H1 (cell line): ENCODE measurements at regions not wholly inside any gene's neighbourhood (a gene's known extent, or its start where the extent isn't known, plus 50 kb on each side); places are given as distances from the start of the nearest gene placed in this dataset.

Source experiments
- CTCF ChIA-PET: fragments of 300-600 bp; sonication (Branson Sonifier 250); formaldehyde crosslinking; loops from one replicate; lab custom pipeline; 2021; ENCODE audit not compliant: partially characterized antibody; lab: Charles Lee
- POLR2A ChIA-PET: fragments of 300-600 bp; sonication (Branson Sonifier 250); formaldehyde crosslinking; loops from one replicate; lab custom pipeline; 2021; ENCODE audit warnings: inconsistent platforms; ENCODE audit not compliant: partially characterized antibody; lab: Charles Lee
- DNase-seq, 2 experiments: peaks; one replicate each; pipeline versions ENCODE4 v3.0.0 to v3.0.0-alpha.2; 2010 to 2022; ENCODE audit warnings: low spot score in 2 of 2, low read depth in 1 of 2, mixed read lengths in 1 of 2
- FAIRE-seq: peaks from 2 replicates; lab custom pipeline; 2011; peaks lifted over from hg19 to GRCh38; lab: Jason Lieb, UNC
- H2AFZ ChIP-seq: 2 replicates; pipeline ENCODE4 v1.8.1; 2012; ENCODE audit warnings: low read length, inconsistent platforms
- H2AK5ac ChIP-seq: 2 replicates; pipeline ENCODE4 v1.6.1; 2013; ENCODE audit warnings: low read depth, low read length
- H2BK120ac ChIP-seq: replicated peaks from 2 replicates; pipeline ENCODE3; 2013; ENCODE audit warnings: low read depth, low read length, inconsistent platforms
- H2BK12ac ChIP-seq: 2 replicates; pipeline ENCODE4 v1.6.1; 2013; ENCODE audit warnings: low read depth, low read length
- H2BK15ac ChIP-seq: 2 replicates; pipeline ENCODE4 v1.6.1; 2013; ENCODE audit warnings: low read length
- H2BK20ac ChIP-seq: 2 replicates; pipeline ENCODE4 v1.6.1; 2013; ENCODE audit warnings: low read length
- H2BK5ac ChIP-seq: 2 replicates; pipeline ENCODE4 v1.6.1; 2013; ENCODE audit warnings: low read depth, low read length
- H3K14ac ChIP-seq: 2 replicates; pipeline ENCODE4 v1.6.1; 2013; ENCODE audit warnings: inconsistent platforms; ENCODE audit not compliant: insufficient read length
- H3K18ac ChIP-seq: 2 replicates; pipeline ENCODE4 v1.6.1; 2013; ENCODE audit warnings: low read length; ENCODE audit errors: extremely low read depth
- H3K23ac ChIP-seq: 2 replicates; pipeline ENCODE4 v1.6.1; 2013; ENCODE audit warnings: inconsistent platforms; ENCODE audit not compliant: insufficient read length
- H3K23me2 ChIP-seq: 2 replicates; pipeline ENCODE4 v1.6.1; 2013; ENCODE audit warnings: low read depth, low read length
- H3K27ac ChIP-seq: 2 replicates; pipeline ENCODE4 v1.6.1; 2011; ENCODE audit warnings: low read depth, low read length, inconsistent platforms
- H3K27me3 ChIP-seq, 4 experiments: replicated peaks in 1 of 4; 1 replicate in 1 of 4; 2 replicates in 3 of 4; pipeline versions ENCODE4 v1.6.1 to v1.8.1; 2011 to 2013; ENCODE audit warnings: low read length in 3 of 4, mild to moderate bottlenecking in 3 of 4, inconsistent platforms in 2 of 4, mixed read lengths in 2 of 4, moderate library complexity in 1 of 4; ENCODE audit not compliant: control insufficient read depth in 3 of 4, insufficient read depth in 3 of 4; ENCODE audit errors: extremely low read depth in 1 of 4
- H3K36me3 ChIP-seq, 4 experiments: 2 replicates each; pipeline versions ENCODE4 v1.6.1 to v1.8.1; 2011 to 2013; ENCODE audit warnings: mild to moderate bottlenecking in 4 of 4, low read length in 3 of 4, moderate library complexity in 2 of 4, control low read depth in 1 of 4, inconsistent platforms in 1 of 4; ENCODE audit not compliant: insufficient read depth in 4 of 4, control insufficient read depth in 2 of 4
- H3K4ac ChIP-seq: replicated peaks from 2 replicates; pipeline ENCODE3; 2013; ENCODE audit warnings: low read length, low read depth, mixed read lengths, inconsistent platforms; ENCODE audit not compliant: insufficient read length
- H3K4me1 ChIP-seq, 4 experiments: replicated peaks in 1 of 4; 1 replicate in 1 of 4; 2 replicates in 3 of 4; pipeline versions ENCODE4 v1.6.1 to v1.8.1; 2011 to 2013; ENCODE audit warnings: low read length in 3 of 4, inconsistent platforms in 2 of 4, mixed read lengths in 1 of 4; ENCODE audit not compliant: insufficient read depth in 4 of 4, control insufficient read depth in 3 of 4
- H3K4me2 ChIP-seq, 2 experiments: 2 replicates each; pipeline versions ENCODE4 v1.6.1 to v1.8.1; 2011 to 2013; ENCODE audit warnings: low read depth in 2 of 2, low read length in 2 of 2, control low read depth in 1 of 2, inconsistent platforms in 1 of 2, mild to moderate bottlenecking in 1 of 2; ENCODE audit not compliant: insufficient read depth in 1 of 2
- H3K4me3 ChIP-seq, 4 experiments: fragments of 200-600, 300-600 bp in 1 of 4; sonication (generic), shearing (Covaris generic), sonication (Bioruptor Twin) in 1 of 4; 2 replicates each; pipeline versions ENCODE4 v1.5.1 to v1.8.1; 2011 to 2016; ENCODE audit warnings: low read length in 4 of 4, low read depth in 3 of 4, control low read depth in 2 of 4, inconsistent platforms in 2 of 4, mild to moderate bottlenecking in 2 of 4, mixed read lengths in 1 of 4, moderate library complexity in 1 of 4; ENCODE audit not compliant: insufficient read depth in 2 of 4; ENCODE audit errors: extremely low read depth in 1 of 4
- H3K56ac ChIP-seq: replicated peaks from 2 replicates; pipeline ENCODE3; 2013; ENCODE audit warnings: low read depth, mild to moderate bottlenecking, mixed read lengths, low read length, inconsistent platforms; ENCODE audit not compliant: insufficient read length
- H3K79me1 ChIP-seq: 2 replicates; pipeline ENCODE4 v1.6.1; 2013; ENCODE audit warnings: low read depth, low read length, control low read depth
- H3K79me2 ChIP-seq, 2 experiments: 2 replicates each; pipeline versions ENCODE4 v1.6.1 to v1.8.1; 2012 to 2013; ENCODE audit warnings: low read length in 2 of 2, mild to moderate bottlenecking in 2 of 2, inconsistent platforms in 1 of 2; ENCODE audit not compliant: insufficient read depth in 2 of 2, control insufficient read depth in 1 of 2
- H3K9ac ChIP-seq, 4 experiments: replicated peaks in 1 of 4; 1 replicate in 1 of 4; 2 replicates in 3 of 4; pipeline versions ENCODE4 v1.6.1 to v1.8.1; 2011 to 2013; ENCODE audit warnings: low read depth in 3 of 4, low read length in 3 of 4, control low read depth in 2 of 4, mild to moderate bottlenecking in 2 of 4, moderate library complexity in 2 of 4, inconsistent platforms in 1 of 4; ENCODE audit errors: extremely low read depth in 1 of 4
- H3K9me3 ChIP-seq, 2 experiments: 2 replicates each; pipeline versions ENCODE4 v1.6.1 to v1.8.1; 2012 to 2013; ENCODE audit warnings: mild to moderate bottlenecking in 2 of 2, moderate library complexity in 2 of 2, control low read depth in 1 of 2, inconsistent platforms in 1 of 2, low read depth in 1 of 2, low read length in 1 of 2, mixed read lengths in 1 of 2; ENCODE audit not compliant: insufficient read depth in 2 of 2
- H4K20me1 ChIP-seq, 2 experiments: replicated peaks in 1 of 2; 2 replicates each; pipeline versions ENCODE3 to v1.8.1; 2011 to 2013; ENCODE audit warnings: inconsistent platforms in 2 of 2, low read length in 2 of 2, mild to moderate bottlenecking in 1 of 2; ENCODE audit not compliant: insufficient read depth in 2 of 2, control insufficient read depth in 1 of 2
- H4K5ac ChIP-seq: 2 replicates; pipeline ENCODE4 v1.6.1; 2013; ENCODE audit warnings: low read length, low read depth, mixed read lengths, inconsistent platforms; ENCODE audit not compliant: insufficient read length
- H4K8ac ChIP-seq: 2 replicates; pipeline ENCODE4 v1.8.0; 2013; ENCODE audit warnings: mild to moderate bottlenecking, moderate library complexity, low read length, inconsistent platforms; ENCODE audit not compliant: insufficient read depth; ENCODE audit errors: extremely low read depth
- H4K91ac ChIP-seq: replicated peaks from 2 replicates; pipeline ENCODE3; 2013; ENCODE audit warnings: low read length, mixed read lengths, inconsistent platforms; ENCODE audit not compliant: insufficient read length
- CREB1 ChIP-seq: IDR thresholded peaks from 2 replicates; pipeline ENCODE4 v1.6.1; 2012; ENCODE audit warnings: inconsistent platforms
- EGR1 ChIP-seq: IDR thresholded peaks from 2 replicates; pipeline ENCODE4 v1.6.1; 2011; ENCODE audit warnings: low read depth, low read length, borderline replicate concordance
- HDAC6 ChIP-seq: IDR thresholded peaks from one replicate; pipeline ENCODE4 v1.7.1; 2012; ENCODE audit warnings: low read depth, mild to moderate bottlenecking, inconsistent platforms, low read length, moderate library complexity
- JUND ChIP-seq: IDR thresholded peaks from 2 replicates; pipeline ENCODE4 v1.6.1; 2011; ENCODE audit warnings: mild to moderate bottlenecking, improper control_type of control experiment, low read length
- POLR2A ChIP-seq, 2 experiments: IDR thresholded peaks; 1 replicate in 1 of 2; 2 replicates in 1 of 2; pipeline ENCODE4 v1.6.1; 2011; ENCODE audit warnings: low read depth in 2 of 2, low read length in 2 of 2, mild to moderate bottlenecking in 2 of 2; ENCODE audit errors: control extremely low read depth in 1 of 2
- POLR2AphosphoS5 ChIP-seq: IDR thresholded peaks from 2 replicates; pipeline ENCODE4 v1.6.1; 2011; ENCODE audit warnings: low read depth, low read length
- SIRT6 ChIP-seq: IDR thresholded peaks from one replicate; pipeline ENCODE4 v1.7.1; 2012; ENCODE audit warnings: low read length, inconsistent platforms
- SP4 ChIP-seq: IDR thresholded peaks from 2 replicates; pipeline ENCODE4 v1.6.1; 2012; ENCODE audit warnings: low read length, inconsistent platforms
- SUZ12 ChIP-seq: fragments of 200-600 bp; sonication (generic); IDR thresholded peaks from 2 replicates; pipeline ENCODE4 v1.6.1; 2012; ENCODE audit warnings: mild to moderate bottlenecking, inconsistent platforms, low read length, moderate library complexity, mixed read lengths
- WGBS, 2 experiments: shearing (Covaris generic) in 1 of 2; methylation state at CpG; one replicate each; pipeline versions ENCODE4 v1.1.6 to v1.1.7; 2013 to 2015; ENCODE audit warnings: low lambda C conversion rate in 2 of 2, mixed read lengths in 2 of 2, inconsistent platforms in 1 of 2, low coverage in 1 of 2, missing lambda C conversion rate in 1 of 2; ENCODE audit not compliant: insufficient replicate concordance in 2 of 2, insufficient coverage in 1 of 2, insufficient read length in 1 of 2; ENCODE audit errors: extremely low coverage in 1 of 2, missing lambda C conversion rate in 1 of 2; 5-methylcytosine and 5-hydroxymethylcytosine counted together
- TF ChIP-seq, protein P1 (sequence below): IDR thresholded peaks from 2 replicates; pipeline ENCODE4 v1.6.1; 2012; ENCODE audit warnings: inconsistent platforms
- TF ChIP-seq, protein P2 (sequence below): IDR thresholded peaks from 2 replicates; pipeline ENCODE4 v1.6.1; 2012; ENCODE audit warnings: inconsistent platforms

DNA sequence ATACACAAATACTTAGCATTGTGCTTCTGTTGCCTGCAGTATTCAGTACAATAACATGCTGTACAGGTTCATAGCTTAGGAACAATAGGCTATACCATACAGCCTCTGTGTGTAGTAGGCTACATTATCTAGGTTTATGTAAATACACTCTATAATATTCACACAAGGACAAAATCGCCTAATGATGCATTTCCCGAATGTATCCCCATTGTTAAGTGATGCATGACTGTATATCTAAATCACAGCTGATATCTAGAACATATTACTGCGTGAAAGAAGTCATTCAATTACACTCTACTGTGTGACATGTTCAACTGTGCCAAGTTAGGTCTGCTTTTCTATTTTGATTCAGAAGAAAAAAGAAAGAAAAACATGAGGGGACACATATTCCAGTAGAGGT is 633.5 kb downstream of the RFPL4B start:
- Histone ChIP-seq H3K9ac (no peak overlapping the region), H2BK20ac (no peak overlapping the region), H3K36me3 (no peaks in the 10 kb centered on the region), H3K4ac (no peak overlapping the region), H3K14ac (no peak overlapping the region), H3K79me2 (no peaks in the 10 kb centered on the region), H3K27ac (no peak overlapping the region), H2BK120ac (no peak overlapping the region), H3K18ac (no peak overlapping the region), H4K5ac (no peak overlapping the region), H2BK5ac (no peak overlapping the region), H3K56ac (no peak overlapping the region), H3K79me1 (no peaks in the 10 kb centered on the region), H3K23ac (no peak overlapping the region), H3K9me3 (no peaks in the 10 kb centered on the region), H2BK12ac (no peak overlapping the region), H3K27me3 (peaks cover 0 to 1% (median 0%) of the 10 kb centered on the region in 4 experiments; a peak in 1 of 7 replicates), H4K91ac (no peak overlapping the region), H2AFZ (no peak overlapping the region), H3K23me2 (no peaks in the 10 kb centered on the region), H2AK5ac (no peak overlapping the region), H2BK15ac (no peak overlapping the region), H3K4me2 (no peak overlapping the region), H3K4me1 (peaks cover 0 to 4% (median 0%) of the 10 kb centered on the region in 4 experiments; a peak in 1 of 7 replicates), H3K4me3 (no peak overlapping the region), H4K8ac (no peak overlapping the region), H4K20me1 (no peaks in the 10 kb centered on the region)
- DNase-seq (no peak), FAIRE-seq (no peak)
- 97% methylated on average over 3 of the region's 3 CpGs; no CpG with 5 or more reads in 1 of the 2 experiments for WGBS, 2 experiments
- ChIA-PET POLR2A (no interaction called here), CTCF (no interaction called here)
- TF ChIP-seq EGR1 (no peak), HDAC6 (no peak), POLR2AphosphoS5 (no peak), SUZ12 (no peak), POLR2A (IDR thresholded peaks at IDR 0.05; ENCODE audit: control extremely low read depth in 1 of 2, low read depth in 2 of 2, low read length in 2 of 2) (no peak), SP4 (no peak), CREB1 (no peak), JUND (no peak), SIRT6 (no peak)
- TF ChIP-seq, protein P1, sequence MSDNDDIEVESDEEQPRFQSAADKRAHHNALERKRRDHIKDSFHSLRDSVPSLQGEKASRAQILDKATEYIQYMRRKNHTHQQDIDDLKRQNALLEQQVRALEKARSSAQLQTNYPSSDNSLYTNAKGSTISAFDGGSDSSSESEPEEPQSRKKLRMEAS = no peak
- TF ChIP-seq, protein P2, sequence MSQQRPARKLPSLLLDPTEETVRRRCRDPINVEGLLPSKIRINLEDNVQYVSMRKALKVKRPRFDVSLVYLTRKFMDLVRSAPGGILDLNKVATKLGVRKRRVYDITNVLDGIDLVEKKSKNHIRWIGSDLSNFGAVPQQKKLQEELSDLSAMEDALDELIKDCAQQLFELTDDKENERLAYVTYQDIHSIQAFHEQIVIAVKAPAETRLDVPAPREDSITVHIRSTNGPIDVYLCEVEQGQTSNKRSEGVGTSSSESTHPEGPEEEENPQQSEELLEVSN = no peak
